TTC549 (cell line): ENCODE measurements at regions not wholly inside any gene's neighbourhood (a gene's known extent, or its start where the extent isn't known, plus 50 kb on each side); places are given as distances from the start of the nearest gene placed in this dataset.
"Not testable (repeated sequence)": the region's sequence is repeated elsewhere in the genome, so short reads cannot be mapped to it uniquely, and the experiment has no call there.

Experiments
- FAIRE-seq: peaks from 2 replicates; lab custom pipeline; 2012; peaks lifted over from hg19 to GRCh38; lab: Jason Lieb, UNC

GRCh38 chr7:84879570-84880325, 307.1 kb downstream of the SEMA3D start:
- no peak for FAIRE-seq

- FAIRE-seq: no peak
These were observed 308.8 kb downstream of the SEMA3D start for GRCh38 chr7:84877943-84878570.

GRCh38 chr7:84876061-84876821, 310.6 kb downstream of the SEMA3D start:
- no peak for FAIRE-seq

- no peak for FAIRE-seq
These were observed 321.3 kb downstream of the SEMA3D start for GRCh38 chr7:84865560-84865959.

- FAIRE-seq: no peak
These were observed 329.5 kb downstream of the SEMA3D start for GRCh38 chr7:84857336-84857735.

- FAIRE-seq: no peak
These were observed 331.1 kb downstream of the SEMA3D start for GRCh38 chr7:84855758-84856157.

- not testable (repeated sequence) for FAIRE-seq
These were observed 337.9 kb downstream of the SEMA3D start for GRCh38 chr7:84848974-84849372.

- no peak for FAIRE-seq
These were observed 338.5 kb downstream of the SEMA3D start for GRCh38 chr7:84848219-84848973.

GRCh38 chr7:84847790-84848189, 339.1 kb downstream of the SEMA3D start:
- FAIRE-seq: no peak

GRCh38 chr7:84847038-84847437, 339.8 kb downstream of the SEMA3D start:
- FAIRE-seq: no peak

- FAIRE-seq: no peak
These were observed 340.9 kb downstream of the SEMA3D start for GRCh38 chr7:84845971-84846370.

- FAIRE-seq: no peak
These were observed 342.1 kb downstream of the SEMA3D start for GRCh38 chr7:84844771-84845170.

GRCh38 chr7:84841809-84842208, 345.0 kb downstream of the SEMA3D start:
- FAIRE-seq: no peak

- FAIRE-seq: no peak
These were observed 348.0 kb downstream of the SEMA3D start for GRCh38 chr7:84838857-84839256.

- no peak for FAIRE-seq
These were observed 349.5 kb downstream of the SEMA3D start for GRCh38 chr7:84837405-84837804.

- no peak for FAIRE-seq
These were observed 357.1 kb downstream of the SEMA3D start for GRCh38 chr7:84829719-84830118.

- FAIRE-seq: no peak
These were observed 362.7 kb downstream of the SEMA3D start for GRCh38 chr7:84824057-84824651.

GRCh38 chr7:84823530-84823929, 363.3 kb downstream of the SEMA3D start:
- no peak for FAIRE-seq

GRCh38 chr7:84822941-84823510, 363.8 kb downstream of the SEMA3D start:
- FAIRE-seq: no peak

- FAIRE-seq: no peak
These were observed 365.0 kb downstream of the SEMA3D start for GRCh38 chr7:84821671-84822534.

- FAIRE-seq: no peak
These were observed 366.4 kb downstream of the SEMA3D start for GRCh38 chr7:84820481-84820880.
